GM10248 (cell line): ENCODE measurements at regions not wholly inside any gene's neighbourhood (a gene's known extent, or its start where the extent isn't known, plus 50 kb on each side); places are given as distances from the start of the nearest gene placed in this dataset.

Experiments
- CTCF ChIA-PET: fragments of 300-600 bp; sonication (Branson Sonifier 250); formaldehyde crosslinking; extraction: SDS; loops from one replicate; lab custom pipeline; 2021; ENCODE audit warnings: antibody characterized with exemption; lab: Yijun Ruan, JAX
- POLR2A ChIA-PET: fragments of 350-650 bp; sonication (Branson Sonifier 250); formaldehyde crosslinking; extraction: SDS; loops from one replicate; lab custom pipeline; 2020; ENCODE audit warnings: antibody characterized with exemption; lab: Yijun Ruan, JAX
- DNase-seq: peaks from one replicate; pipeline ENCODE4 v3.0.0; 2012; ENCODE audit errors: extremely low spot score
- TF ChIP-seq, protein P1 (sequence below): IDR thresholded peaks from 2 replicates; pipeline ENCODE4 v1.5.1; 2012; ENCODE audit warnings: mild to moderate bottlenecking, low read depth; ENCODE audit errors: extremely low read depth, missing control alignments, control extremely low read depth

DNA sequence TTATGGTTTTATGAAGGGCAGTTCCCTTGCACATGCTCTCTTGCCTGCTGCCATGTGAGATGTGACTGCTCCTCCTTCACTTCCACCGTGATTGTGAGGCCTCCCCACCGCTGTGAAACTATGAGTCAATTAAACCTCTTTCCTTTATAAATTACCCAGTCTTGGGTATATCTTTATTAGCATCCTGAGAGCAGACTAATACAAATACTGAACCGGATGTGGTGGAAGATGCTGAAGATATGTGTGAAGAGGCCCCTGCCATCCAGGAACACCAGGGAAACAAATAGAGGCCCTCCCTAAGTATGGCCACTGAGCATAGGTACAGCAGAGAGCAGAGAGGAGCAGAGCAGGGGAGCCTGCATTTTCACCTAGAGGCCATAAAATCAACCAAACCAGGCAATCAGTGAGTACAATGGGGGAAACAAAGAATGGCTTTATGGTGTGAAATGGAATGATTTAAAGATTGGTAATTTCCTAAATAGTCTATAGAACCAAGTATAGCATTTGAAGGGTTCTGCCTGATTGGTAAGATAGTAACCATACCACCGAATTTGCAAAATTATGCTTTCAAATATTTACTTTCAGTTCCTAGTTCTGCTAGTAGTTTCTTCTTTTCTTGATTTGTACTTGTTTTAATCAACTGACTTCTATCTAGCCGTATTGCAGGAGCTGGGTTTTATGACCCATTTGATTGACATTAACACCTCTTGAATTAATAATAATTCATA, 421.6 kb downstream of the IRX1 start:
- CTCF ChIA-PET, result no interaction called here
- POLR2A ChIA-PET, result no interaction called here
- no peak for DNase-seq
- TF ChIP-seq, protein P1, sequence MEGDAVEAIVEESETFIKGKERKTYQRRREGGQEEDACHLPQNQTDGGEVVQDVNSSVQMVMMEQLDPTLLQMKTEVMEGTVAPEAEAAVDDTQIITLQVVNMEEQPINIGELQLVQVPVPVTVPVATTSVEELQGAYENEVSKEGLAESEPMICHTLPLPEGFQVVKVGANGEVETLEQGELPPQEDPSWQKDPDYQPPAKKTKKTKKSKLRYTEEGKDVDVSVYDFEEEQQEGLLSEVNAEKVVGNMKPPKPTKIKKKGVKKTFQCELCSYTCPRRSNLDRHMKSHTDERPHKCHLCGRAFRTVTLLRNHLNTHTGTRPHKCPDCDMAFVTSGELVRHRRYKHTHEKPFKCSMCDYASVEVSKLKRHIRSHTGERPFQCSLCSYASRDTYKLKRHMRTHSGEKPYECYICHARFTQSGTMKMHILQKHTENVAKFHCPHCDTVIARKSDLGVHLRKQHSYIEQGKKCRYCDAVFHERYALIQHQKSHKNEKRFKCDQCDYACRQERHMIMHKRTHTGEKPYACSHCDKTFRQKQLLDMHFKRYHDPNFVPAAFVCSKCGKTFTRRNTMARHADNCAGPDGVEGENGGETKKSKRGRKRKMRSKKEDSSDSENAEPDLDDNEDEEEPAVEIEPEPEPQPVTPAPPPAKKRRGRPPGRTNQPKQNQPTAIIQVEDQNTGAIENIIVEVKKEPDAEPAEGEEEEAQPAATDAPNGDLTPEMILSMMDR, result no peak

DNA sequence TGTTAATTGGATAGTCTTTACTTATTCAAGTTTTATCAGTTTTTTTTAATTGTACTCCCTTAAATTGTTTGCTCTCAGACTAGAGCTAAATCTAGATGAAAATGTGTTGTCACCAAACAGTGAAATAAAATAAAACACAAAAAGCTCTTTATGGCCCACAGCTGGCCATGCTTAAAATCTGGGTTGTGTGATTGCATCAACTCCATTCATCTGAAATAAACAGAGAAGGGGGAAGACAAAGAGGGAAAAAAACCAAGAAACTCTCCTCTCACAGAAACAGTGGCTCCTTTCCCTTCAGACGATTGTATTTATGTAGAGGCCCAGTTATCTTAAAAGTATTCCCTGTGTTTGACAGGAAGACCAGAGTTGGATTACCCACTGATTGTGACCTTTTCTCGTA, 422.4 kb downstream of the IRX1 start:
- TF ChIP-seq, protein P1, result no peak
- POLR2A ChIA-PET, result no interaction called here
- no peak for DNase-seq
- CTCF ChIA-PET, result no interaction called here

DNA sequence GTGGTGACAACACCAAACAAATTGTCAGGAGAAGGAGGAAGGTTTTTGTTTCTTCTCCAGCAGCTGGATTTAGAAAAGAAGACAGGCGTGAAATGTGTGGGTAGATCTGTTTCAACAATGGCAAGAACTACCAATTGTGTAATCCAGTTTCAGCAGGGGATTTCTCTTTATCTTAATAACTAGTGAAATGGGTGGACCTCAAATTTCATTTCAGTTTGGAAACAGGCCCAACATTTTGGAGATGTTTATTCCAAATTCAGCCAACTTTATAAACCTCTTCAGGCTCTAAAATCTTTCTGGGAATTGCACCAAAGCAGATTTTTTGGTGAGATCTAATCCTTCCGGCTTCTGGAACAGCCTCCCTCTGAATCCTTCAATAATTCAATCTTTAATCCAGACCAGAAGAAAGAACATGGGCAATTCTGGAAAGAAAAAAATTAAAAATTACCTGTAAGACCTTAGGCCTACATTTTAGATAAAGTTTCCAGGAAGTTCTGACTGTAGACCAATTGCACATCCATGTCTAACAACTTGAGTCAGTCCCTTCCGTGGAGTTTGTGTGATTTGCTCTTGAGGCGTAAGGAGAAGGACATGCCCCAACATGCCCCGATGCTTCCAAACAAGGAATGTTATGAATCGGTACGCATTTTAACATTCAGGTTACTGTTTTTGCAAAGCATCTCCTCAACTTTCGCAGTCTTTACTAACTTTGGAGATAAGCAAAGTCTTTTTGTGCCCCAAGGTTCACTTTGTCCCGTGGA, 423.6 kb downstream of the IRX1 start:
- TF ChIP-seq, protein P1, result no peak
- DNase-seq, result no peak
- ChIA-PET POLR2A (no interaction called here), CTCF (no interaction called here)

DNA sequence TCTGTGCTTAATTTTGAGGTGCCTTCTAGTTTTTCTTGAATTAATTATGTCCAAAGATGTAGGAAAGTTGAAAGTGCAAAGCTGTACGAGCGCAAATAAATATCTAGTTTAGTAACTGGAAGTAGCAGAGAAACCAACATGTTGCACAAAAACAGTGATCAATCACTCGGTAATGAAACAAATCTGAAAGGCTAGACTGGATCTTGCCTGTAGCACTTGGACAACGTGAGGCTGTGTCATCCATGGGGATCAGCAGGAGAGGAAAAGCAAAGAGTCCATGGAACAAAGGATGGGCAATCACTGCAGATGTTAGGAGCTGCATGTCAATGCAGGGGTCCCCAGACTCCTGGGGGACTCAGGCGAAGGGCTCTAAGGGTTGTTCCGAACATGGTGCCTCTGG, 424.2 kb downstream of the IRX1 start:
- DNase-seq, result no peak
- TF ChIP-seq, protein P1, result no peak
- POLR2A ChIA-PET, result no interaction called here
- CTCF ChIA-PET, result no interaction called here

DNA sequence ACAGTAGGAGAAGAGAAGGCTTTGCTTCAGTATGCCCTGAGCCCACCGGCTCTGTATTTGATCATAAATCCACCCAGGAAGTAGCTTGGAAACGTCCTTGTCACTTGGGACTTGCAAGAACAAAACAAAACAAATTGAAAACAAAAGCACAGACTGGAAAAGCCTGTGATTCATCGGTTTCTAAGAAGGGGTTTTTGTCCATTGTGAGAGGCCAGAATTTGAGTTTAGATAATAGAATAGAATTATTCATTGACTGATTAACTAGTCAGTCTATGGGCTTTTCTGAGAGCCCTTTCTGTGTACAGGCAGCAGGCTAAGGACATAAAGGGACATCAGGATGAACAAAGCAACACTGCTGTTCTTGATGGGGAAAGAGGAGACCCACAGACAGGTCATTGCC, 424.8 kb downstream of the IRX1 start:
- POLR2A ChIA-PET, result no interaction called here
- TF ChIP-seq, protein P1, result no peak
- CTCF ChIA-PET, result no interaction called here
- DNase-seq, result no peak

DNA sequence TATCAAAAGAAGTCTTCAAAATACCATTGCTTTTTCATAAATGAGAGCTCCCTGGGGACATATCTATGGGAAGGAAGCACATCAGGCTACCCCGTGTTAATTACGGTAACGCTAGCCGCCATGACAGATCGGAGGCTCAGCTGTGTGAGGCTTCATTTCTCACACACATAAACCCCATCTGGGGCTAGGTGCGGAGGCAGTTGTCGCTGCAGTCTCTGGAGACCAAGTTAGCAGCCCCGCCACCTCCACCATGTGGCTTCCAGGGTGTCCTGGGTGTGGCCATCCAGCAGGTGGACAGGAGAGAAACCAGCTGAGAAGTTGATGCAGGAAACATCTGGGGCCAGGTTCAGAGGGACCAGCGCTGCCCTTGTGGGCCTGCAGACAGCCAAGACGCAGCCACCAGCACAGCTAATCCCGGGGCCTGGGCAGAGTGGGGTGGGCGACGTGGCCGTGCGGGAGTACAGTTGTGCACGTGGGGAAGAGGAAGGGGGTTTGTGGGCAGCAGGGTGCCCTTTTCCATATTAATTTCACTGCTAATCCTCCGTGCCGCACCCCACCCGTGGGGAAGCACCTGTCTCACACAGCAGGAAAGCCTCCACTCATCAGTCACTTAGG, 426.5 kb downstream of the IRX1 start:
- POLR2A ChIA-PET, result no interaction called here
- CTCF ChIA-PET, result no interaction called here
- TF ChIP-seq, protein P1, result no peak

More for the DNA sequence above, 426.5 kb downstream of the IRX1 start:
- no peak for DNase-seq
